Hepatocyte (in vitro differentiated cells): ENCODE measurements at regions not wholly inside any gene's neighbourhood (a gene's known extent, or its start where the extent isn't known, plus 50 kb on each side); places are given as distances from the start of the nearest gene placed in this dataset.

ENCODE experiments used
- EZH2 ChIP-seq: fragments of 200-600 bp; sonication (generic); IDR thresholded peaks from 2 replicates; pipeline ENCODE4 v1.6.1; 2016; ENCODE audit warnings: antibody characterized with exemption, mild to moderate bottlenecking, borderline replicate concordance
- EZH2phosphoT487 ChIP-seq: fragments of 200-600 bp; sonication (generic); IDR thresholded peaks from one replicate; pipeline ENCODE4 v1.6.1; 2018; ENCODE audit warnings: antibody characterized with exemption, mild to moderate bottlenecking, low read depth, moderate library complexity; ENCODE audit not compliant: unreplicated experiment, severe bottlenecking
- TF ChIP-seq, protein P1 (sequence below): fragments of 200-600 bp; sonication (generic); IDR thresholded peaks from 2 replicates; pipeline ENCODE4 v1.5.1; 2016; ENCODE audit warnings: antibody characterized with exemption, mild to moderate bottlenecking; ENCODE audit not compliant: poor library complexity

DNA sequence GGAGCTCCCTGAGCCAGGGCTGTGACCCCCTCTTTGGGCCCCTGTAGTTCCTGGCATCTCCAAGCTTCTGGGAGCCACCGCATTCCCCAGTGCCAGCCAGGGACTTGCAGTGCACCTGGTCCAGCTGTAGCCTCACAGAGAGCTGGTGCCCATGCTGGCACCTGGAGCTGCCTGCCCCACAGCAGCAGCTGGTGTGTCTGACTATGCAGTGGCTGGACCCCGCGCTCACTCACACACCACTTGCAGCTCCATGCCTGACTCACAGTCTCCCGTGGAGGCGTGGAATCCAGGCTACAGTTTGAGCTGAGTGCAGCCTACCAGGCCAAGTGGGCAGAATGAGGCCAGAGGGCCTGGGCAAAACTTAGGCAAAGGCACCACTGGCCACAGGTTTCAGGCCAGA lies 102.2 kb upstream of the NAMPT start:
- TF ChIP-seq, protein P1, sequence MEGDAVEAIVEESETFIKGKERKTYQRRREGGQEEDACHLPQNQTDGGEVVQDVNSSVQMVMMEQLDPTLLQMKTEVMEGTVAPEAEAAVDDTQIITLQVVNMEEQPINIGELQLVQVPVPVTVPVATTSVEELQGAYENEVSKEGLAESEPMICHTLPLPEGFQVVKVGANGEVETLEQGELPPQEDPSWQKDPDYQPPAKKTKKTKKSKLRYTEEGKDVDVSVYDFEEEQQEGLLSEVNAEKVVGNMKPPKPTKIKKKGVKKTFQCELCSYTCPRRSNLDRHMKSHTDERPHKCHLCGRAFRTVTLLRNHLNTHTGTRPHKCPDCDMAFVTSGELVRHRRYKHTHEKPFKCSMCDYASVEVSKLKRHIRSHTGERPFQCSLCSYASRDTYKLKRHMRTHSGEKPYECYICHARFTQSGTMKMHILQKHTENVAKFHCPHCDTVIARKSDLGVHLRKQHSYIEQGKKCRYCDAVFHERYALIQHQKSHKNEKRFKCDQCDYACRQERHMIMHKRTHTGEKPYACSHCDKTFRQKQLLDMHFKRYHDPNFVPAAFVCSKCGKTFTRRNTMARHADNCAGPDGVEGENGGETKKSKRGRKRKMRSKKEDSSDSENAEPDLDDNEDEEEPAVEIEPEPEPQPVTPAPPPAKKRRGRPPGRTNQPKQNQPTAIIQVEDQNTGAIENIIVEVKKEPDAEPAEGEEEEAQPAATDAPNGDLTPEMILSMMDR, result no peak
- TF ChIP-seq EZH2phosphoT487 (no peak), EZH2 (no peak)
